CD14-positive monocyte (primary cell): ENCODE measurements at regions not wholly inside any gene's neighbourhood (a gene's known extent, or its start where the extent isn't known, plus 50 kb on each side); places are given as distances from the start of the nearest gene placed in this dataset.

ENCODE experiments used
- DNase-seq, 3 donors: peaks; one replicate each; pipeline ENCODE4 v3.0.0-alpha.2; 2011 to 2022
- H2AFZ ChIP-seq: 2 replicates; pipeline ENCODE4 v1.6.0; 2012; ENCODE audit warnings: mild to moderate bottlenecking, low read depth, low read length, inconsistent platforms; ENCODE audit not compliant: insufficient read depth, poor library complexity, severe bottlenecking
- H3K27ac ChIP-seq, 2 donors: 1 replicate in 1 of 2; 2 replicates in 1 of 2; pipeline ENCODE4 v1.5.1; 2012 to 2013; ENCODE audit warnings: low read length in 2 of 2, control low read depth in 1 of 2, inconsistent platforms in 1 of 2, low read depth in 1 of 2, mild to moderate bottlenecking in 1 of 2
- H3K27me3 ChIP-seq, 2 donors: one replicate each; pipeline versions ENCODE4 v1.6.0 to v1.6.1; 2011 to 2013; ENCODE audit warnings: low read length in 2 of 2; ENCODE audit not compliant: control insufficient read depth in 2 of 2, insufficient read depth in 2 of 2
- H3K36me3 ChIP-seq, 2 donors: replicated peaks in 1 of 2; 1 replicate in 1 of 2; 2 replicates in 1 of 2; pipeline versions ENCODE4 v1.5.1 to v1.6.1; 2012 to 2013; ENCODE audit warnings: low read length in 2 of 2, control low read depth in 1 of 2, inconsistent platforms in 1 of 2, mild to moderate bottlenecking in 1 of 2; ENCODE audit not compliant: insufficient read depth in 2 of 2, control insufficient read depth in 1 of 2
- H3K4me1 ChIP-seq, 2 donors: 1 replicate in 1 of 2; 2 replicates in 1 of 2; pipeline versions ENCODE4 v1.5.1 to v1.6.1; 2012 to 2013; ENCODE audit warnings: low read length in 2 of 2, control low read depth in 1 of 2, inconsistent platforms in 1 of 2, mild to moderate bottlenecking in 1 of 2, moderate library complexity in 1 of 2; ENCODE audit not compliant: insufficient read depth in 2 of 2, control insufficient read depth in 1 of 2
- H3K4me2 ChIP-seq: replicated peaks from 2 replicates; pipeline ENCODE3; 2012; ENCODE audit warnings: low read length, moderate library complexity, mild to moderate bottlenecking; ENCODE audit not compliant: poor library complexity, severe bottlenecking; ENCODE audit errors: extremely low read depth
- H3K4me3 ChIP-seq, 3 experiments: fragments of 200-600 bp in 1 of 3; sonication (generic) in 1 of 3; replicated peaks in 1 of 3; 1 replicate in 2 of 3; 2 replicates in 1 of 3; pipeline ENCODE4 v1.5.1; 2011 to 2013; ENCODE audit warnings: low read length in 3 of 3, mild to moderate bottlenecking in 3 of 3, control low read depth in 2 of 3, low read depth in 2 of 3, inconsistent platforms in 1 of 3, moderate library complexity in 1 of 3
- H3K79me2 ChIP-seq: 2 replicates; pipeline ENCODE4 v1.6.0; 2012; ENCODE audit warnings: mild to moderate bottlenecking, control low read depth, inconsistent platforms, low read length, moderate library complexity; ENCODE audit not compliant: insufficient read depth
- H3K9ac ChIP-seq: 2 replicates; pipeline ENCODE4 v1.6.0; 2017; ENCODE audit warnings: low read length, mild to moderate bottlenecking; ENCODE audit not compliant: insufficient read depth, poor library complexity, severe bottlenecking
- H3K9me3 ChIP-seq, 2 donors: replicated peaks in 1 of 2; 1 replicate in 1 of 2; 2 replicates in 1 of 2; pipeline versions ENCODE4 v1.5.1 to v1.6.1; 2012 to 2013; ENCODE audit warnings: low read length in 2 of 2, control low read depth in 1 of 2; ENCODE audit not compliant: control insufficient read depth in 1 of 2, insufficient read depth in 1 of 2
- H4K20me1 ChIP-seq: 2 replicates; pipeline ENCODE4 v1.6.0; 2012; ENCODE audit warnings: mild to moderate bottlenecking, low read length, control low read depth, moderate library complexity; ENCODE audit not compliant: insufficient read depth
- H3K27ac Mint-ChIP-seq, 7 donors: one replicate each; pipeline ENCODE4 v1.8.0; 2020; ENCODE audit warnings: mild to moderate bottlenecking in 7 of 7, mixed read lengths in 7 of 7, moderate library complexity in 6 of 7, inconsistent platforms in 2 of 7
- H3K27me3 Mint-ChIP-seq, 3 donors: one replicate each; pipeline ENCODE4 v1.8.0; 2021 to 2022; ENCODE audit warnings: low read depth in 3 of 3, mild to moderate bottlenecking in 3 of 3, mixed read lengths in 3 of 3, moderate library complexity in 3 of 3, inconsistent platforms in 1 of 3
- H3K36me3 Mint-ChIP-seq, 2 donors: one replicate each; pipeline ENCODE4 v1.8.0; 2020; ENCODE audit warnings: mixed read lengths in 2 of 2, inconsistent platforms in 1 of 2, mild to moderate bottlenecking in 1 of 2
- H3K4me1 Mint-ChIP-seq: one replicate; pipeline ENCODE4 v1.8.0; 2020; ENCODE audit warnings: mild to moderate bottlenecking, mixed read lengths
- H3K4me3 Mint-ChIP-seq, 2 donors: one replicate each; pipeline ENCODE4 v1.8.0; 2020; ENCODE audit warnings: mild to moderate bottlenecking in 2 of 2, mixed read lengths in 2 of 2, moderate library complexity in 1 of 2
- H3K9me3 Mint-ChIP-seq, 7 donors: one replicate each; pipeline ENCODE4 v1.8.0; 2020 to 2022; ENCODE audit warnings: mixed read lengths in 7 of 7, mild to moderate bottlenecking in 6 of 7, moderate library complexity in 6 of 7, inconsistent platforms in 2 of 7
- WGBS: methylation state at CpG from one replicate; pipeline ENCODE4 v1.1.5; 2013; ENCODE audit warnings: missing lambda C conversion rate; ENCODE audit not compliant: insufficient coverage; 5-methylcytosine and 5-hydroxymethylcytosine counted together
- intact Hi-C, 2 donors: fragments of 100-400 bp; cut with micrococcal nuclease; formaldehyde crosslinking; loops; one replicate each; pipeline versions ENCODE4 v1.15.0 to v1.15.1; 2023
- TF ChIP-seq, protein P1 (sequence below): fragments of 200-600 bp; IDR thresholded peaks from one replicate; pipeline ENCODE4 v1.8.0; 2022; ENCODE audit warnings: antibody characterized with exemption, mild to moderate bottlenecking

GRCh38 chr3:5045961-5046360, 66.7 kb downstream of the BHLHE40 start:
- TF ChIP-seq, protein P1, sequence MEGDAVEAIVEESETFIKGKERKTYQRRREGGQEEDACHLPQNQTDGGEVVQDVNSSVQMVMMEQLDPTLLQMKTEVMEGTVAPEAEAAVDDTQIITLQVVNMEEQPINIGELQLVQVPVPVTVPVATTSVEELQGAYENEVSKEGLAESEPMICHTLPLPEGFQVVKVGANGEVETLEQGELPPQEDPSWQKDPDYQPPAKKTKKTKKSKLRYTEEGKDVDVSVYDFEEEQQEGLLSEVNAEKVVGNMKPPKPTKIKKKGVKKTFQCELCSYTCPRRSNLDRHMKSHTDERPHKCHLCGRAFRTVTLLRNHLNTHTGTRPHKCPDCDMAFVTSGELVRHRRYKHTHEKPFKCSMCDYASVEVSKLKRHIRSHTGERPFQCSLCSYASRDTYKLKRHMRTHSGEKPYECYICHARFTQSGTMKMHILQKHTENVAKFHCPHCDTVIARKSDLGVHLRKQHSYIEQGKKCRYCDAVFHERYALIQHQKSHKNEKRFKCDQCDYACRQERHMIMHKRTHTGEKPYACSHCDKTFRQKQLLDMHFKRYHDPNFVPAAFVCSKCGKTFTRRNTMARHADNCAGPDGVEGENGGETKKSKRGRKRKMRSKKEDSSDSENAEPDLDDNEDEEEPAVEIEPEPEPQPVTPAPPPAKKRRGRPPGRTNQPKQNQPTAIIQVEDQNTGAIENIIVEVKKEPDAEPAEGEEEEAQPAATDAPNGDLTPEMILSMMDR = no peak
- H3K4me1 Mint-ChIP-seq = peaks cover 6% of the 10 kb centered on the region
- no peak overlapping the region for H3K27ac ChIP-seq
- no peak overlapping the region for H3K27ac Mint-ChIP-seq
- H3K4me1 ChIP-seq = no peaks in the 10 kb centered on the region
- peaks cover 3 to 19% (median 11%) of the 10 kb centered on the region in 7 donors for H3K9me3 Mint-ChIP-seq
- peaks cover 0 to 2% of the 10 kb centered on the region in 2 donors for H3K36me3 Mint-ChIP-seq
- intact Hi-C loops = no loop called here
- no peak overlapping the region for H3K4me2 ChIP-seq
- no peak overlapping the region for H3K9ac ChIP-seq
- peaks cover 9 to 11% of the 10 kb centered on the region in 2 donors for H3K9me3 ChIP-seq
- no peaks in the 10 kb centered on the region for H3K27me3 ChIP-seq
- WGBS = 100% methylated on average over 1 of the region's 2 CpGs
- DNase-seq = no peak
- H3K4me3 Mint-ChIP-seq = no peak overlapping the region
- no peaks in the 10 kb centered on the region for H3K79me2 ChIP-seq
- H2AFZ ChIP-seq = no peak overlapping the region
- no peak overlapping the region for H3K4me3 ChIP-seq
- no peaks in the 10 kb centered on the region for H3K36me3 ChIP-seq
- peaks cover 1 to 6% (median 2%) of the 10 kb centered on the region in 3 donors for H3K27me3 Mint-ChIP-seq
- no peaks in the 10 kb centered on the region for H4K20me1 ChIP-seq

DNA sequence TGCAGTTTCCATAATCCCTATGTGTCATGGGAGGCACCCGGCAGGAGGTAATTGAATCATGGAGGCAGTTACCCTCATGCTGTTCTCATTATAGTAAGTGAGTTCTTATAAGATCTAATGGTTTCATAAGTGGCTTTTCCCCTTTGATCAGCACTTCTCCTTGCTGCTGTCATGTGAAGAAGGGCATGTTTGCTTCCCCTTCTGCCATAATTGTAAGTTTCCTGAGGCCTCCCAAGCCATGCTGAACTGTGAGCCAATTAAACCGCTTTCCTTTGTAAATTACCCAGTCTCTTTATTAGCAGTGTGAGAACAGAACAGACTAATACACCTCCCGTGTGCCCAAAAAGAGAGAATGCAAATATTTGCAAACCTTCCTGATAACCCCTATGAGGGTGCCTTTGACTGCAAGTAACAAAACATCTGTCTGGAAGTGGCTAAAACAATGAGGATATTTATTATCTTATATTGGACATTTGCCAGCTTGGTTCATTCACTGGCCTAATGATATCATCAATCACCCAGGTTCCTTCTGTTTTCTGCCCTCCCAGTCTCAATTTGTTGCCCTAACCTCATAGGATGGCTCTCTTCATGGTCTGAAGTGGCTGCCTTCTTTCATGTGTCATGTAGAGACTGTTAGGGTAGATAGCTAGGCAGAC, 68.7 kb downstream of the BHLHE40 start:
- Mint-ChIP-seq H3K27ac (no peak overlapping the region), H3K36me3 (peaks cover 0 to 2% of the 10 kb centered on the region in 2 donors)
- intact Hi-C loops = no loop called here

More for the DNA sequence above, 68.7 kb downstream of the BHLHE40 start:
- H2AFZ ChIP-seq = no peak overlapping the region
- H3K36me3 ChIP-seq = no peaks in the 10 kb centered on the region
- H3K27me3 ChIP-seq = no peaks in the 10 kb centered on the region
- Mint-ChIP-seq H3K27me3 (peaks cover 1 to 2% (median 2%) of the 10 kb centered on the region in 3 donors), H3K4me1 (peaks cover 9% of the 10 kb centered on the region), H3K9me3 (peaks cover 3 to 19% (median 11%) of the 10 kb centered on the region in 7 donors), H3K4me3 (no peak overlapping the region)
- H3K27ac ChIP-seq = no peak overlapping the region
- no peak overlapping the region for H3K4me3 ChIP-seq
- no peak for DNase-seq
- no peaks in the 10 kb centered on the region for H4K20me1 ChIP-seq
- H3K79me2 ChIP-seq = no peaks in the 10 kb centered on the region
- H3K9ac ChIP-seq = no peak overlapping the region
- TF ChIP-seq, protein P1 = no peak
- H3K4me2 ChIP-seq = no peak overlapping the region
- 88% methylated on average over 1 of the region's 3 CpGs for WGBS
- H3K9me3 ChIP-seq = peaks cover 9 to 11% of the 10 kb centered on the region in 2 donors
- H3K4me1 ChIP-seq = peaks cover 0 to under 1% of the 10 kb centered on the region in 2 donors
